ENCODE measurements at regions not wholly inside any gene's neighbourhood (a gene's known extent, or its start where the extent isn't known, plus 50 kb on each side); places are given as distances from the start of the nearest gene placed in this dataset.

GRCh38 chr5:170179626-170180025 lies 53.2 kb upstream of the C5orf58 start:
- no peak for DNase-seq (ENCODE audit: low read depth)
- no peak overlapping the region for H3K4me3 ChIP-seq (ENCODE audit: low read length)
- TF ChIP-seq, protein P1, sequence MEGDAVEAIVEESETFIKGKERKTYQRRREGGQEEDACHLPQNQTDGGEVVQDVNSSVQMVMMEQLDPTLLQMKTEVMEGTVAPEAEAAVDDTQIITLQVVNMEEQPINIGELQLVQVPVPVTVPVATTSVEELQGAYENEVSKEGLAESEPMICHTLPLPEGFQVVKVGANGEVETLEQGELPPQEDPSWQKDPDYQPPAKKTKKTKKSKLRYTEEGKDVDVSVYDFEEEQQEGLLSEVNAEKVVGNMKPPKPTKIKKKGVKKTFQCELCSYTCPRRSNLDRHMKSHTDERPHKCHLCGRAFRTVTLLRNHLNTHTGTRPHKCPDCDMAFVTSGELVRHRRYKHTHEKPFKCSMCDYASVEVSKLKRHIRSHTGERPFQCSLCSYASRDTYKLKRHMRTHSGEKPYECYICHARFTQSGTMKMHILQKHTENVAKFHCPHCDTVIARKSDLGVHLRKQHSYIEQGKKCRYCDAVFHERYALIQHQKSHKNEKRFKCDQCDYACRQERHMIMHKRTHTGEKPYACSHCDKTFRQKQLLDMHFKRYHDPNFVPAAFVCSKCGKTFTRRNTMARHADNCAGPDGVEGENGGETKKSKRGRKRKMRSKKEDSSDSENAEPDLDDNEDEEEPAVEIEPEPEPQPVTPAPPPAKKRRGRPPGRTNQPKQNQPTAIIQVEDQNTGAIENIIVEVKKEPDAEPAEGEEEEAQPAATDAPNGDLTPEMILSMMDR (IDR thresholded peaks at IDR 0.05; ENCODE audit: insufficient read depth, low read depth, low read length, missing control alignments), result no peak

DNA sequence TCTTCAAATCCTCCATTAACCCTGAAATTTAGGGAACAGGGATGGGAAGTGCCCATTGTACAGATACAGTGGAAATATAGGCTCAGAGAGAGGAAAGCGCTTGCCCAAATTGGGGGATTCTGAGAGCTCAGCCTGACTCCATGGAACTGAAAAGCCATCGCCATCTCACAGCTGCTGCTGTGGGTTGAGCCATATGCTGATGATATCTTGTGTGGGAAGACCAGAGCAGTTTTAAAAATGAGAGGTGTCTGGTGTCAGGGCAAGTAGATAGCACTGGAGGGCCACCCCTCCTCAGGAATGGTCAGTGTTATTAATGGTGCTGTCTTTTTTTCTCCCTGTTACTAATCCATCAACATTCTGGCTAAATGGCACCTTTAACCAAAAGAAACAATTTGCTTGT lies 50.9 kb upstream of the C5orf58 start:
- no peak overlapping the region for H3K4me3 ChIP-seq (ENCODE audit: low read length)
- no peak for DNase-seq (ENCODE audit: low read depth)
- TF ChIP-seq, protein P1 (IDR thresholded peaks at IDR 0.05; ENCODE audit: insufficient read depth, low read depth, low read length, missing control alignments), result no peak

- TF ChIP-seq, protein P1 (IDR thresholded peaks at IDR 0.05; ENCODE audit: insufficient read depth, low read depth, low read length, missing control alignments), result no peak
- no peak for DNase-seq (ENCODE audit: low read depth)
Measured at GRCh38 chr5:170182491-170182890, 50.3 kb upstream of the C5orf58 start.

More at GRCh38 chr5:170182491-170182890, 50.3 kb upstream of the C5orf58 start:
- no peak overlapping the region for H3K4me3 ChIP-seq (ENCODE audit: low read length)
